H9 (cell line): ENCODE measurements at regions not wholly inside any gene's neighbourhood (a gene's known extent, or its start where the extent isn't known, plus 50 kb on each side); places are given as distances from the start of the nearest gene placed in this dataset.

Experiments
- DNase-seq: peaks from one replicate; pipeline ENCODE4 v3.0.0-alpha.2; 2017
- H2AFZ ChIP-seq: one replicate; pipeline ENCODE4 v1.6.1; 2013; ENCODE audit warnings: mild to moderate bottlenecking, low read length, control low read depth, moderate library complexity
- H2AK5ac ChIP-seq: 2 replicates; pipeline ENCODE4 v1.6.1; 2013; ENCODE audit warnings: low read length, control low read depth, mixed read lengths; ENCODE audit not compliant: insufficient read length
- H2BK120ac ChIP-seq: one replicate; pipeline ENCODE4 v1.6.1; 2013; ENCODE audit warnings: low read depth, mild to moderate bottlenecking, low read length, control low read depth, inconsistent platforms; ENCODE audit not compliant: poor library complexity, severe bottlenecking
- H2BK12ac ChIP-seq: 2 replicates; pipeline ENCODE4 v1.6.1; 2013; ENCODE audit warnings: low read length, control low read depth, mixed read lengths, low read depth; ENCODE audit not compliant: insufficient read length
- H2BK15ac ChIP-seq: 2 replicates; pipeline ENCODE4 v1.6.1; 2013; ENCODE audit warnings: low read depth, low read length, control low read depth
- H2BK20ac ChIP-seq: one replicate; pipeline ENCODE4 v1.6.1; 2013; ENCODE audit warnings: low read depth, mild to moderate bottlenecking, low read length, control low read depth, inconsistent platforms; ENCODE audit not compliant: poor library complexity, severe bottlenecking
- H2BK5ac ChIP-seq: 2 replicates; pipeline ENCODE4 v1.6.1; 2013; ENCODE audit warnings: low read length, control low read depth, mixed read lengths; ENCODE audit not compliant: insufficient read length
- H3K14ac ChIP-seq: 2 replicates; pipeline ENCODE4 v1.6.1; 2013; ENCODE audit warnings: low read length, control low read depth; ENCODE audit not compliant: insufficient read depth
- H3K18ac ChIP-seq: 2 replicates; pipeline ENCODE4 v1.6.1; 2013; ENCODE audit warnings: low read depth, mild to moderate bottlenecking, mixed read lengths, low read length, control low read depth; ENCODE audit not compliant: insufficient read length
- H3K23ac ChIP-seq: 2 replicates; pipeline ENCODE4 v1.6.1; 2013; ENCODE audit warnings: low read length, control low read depth, mixed read lengths, low read depth; ENCODE audit not compliant: insufficient read length
- H3K23me2 ChIP-seq: 2 replicates; pipeline ENCODE4 v1.6.1; 2013; ENCODE audit warnings: low read depth, mild to moderate bottlenecking, mixed read lengths, low read length, control low read depth; ENCODE audit not compliant: insufficient read length, poor library complexity, severe bottlenecking
- H3K27ac ChIP-seq: 2 replicates; pipeline ENCODE4 v1.5.1; 2013; ENCODE audit warnings: low read length, control low read depth, mixed read lengths, low read depth; ENCODE audit not compliant: insufficient read length
- H3K27me3 ChIP-seq: 2 replicates; pipeline ENCODE4 v1.6.1; 2013; ENCODE audit warnings: low read length, control low read depth, inconsistent platforms; ENCODE audit not compliant: insufficient read depth
- H3K4ac ChIP-seq: 2 replicates; pipeline ENCODE4 v1.6.1; 2013; ENCODE audit warnings: low read depth, mild to moderate bottlenecking, control low read depth, inconsistent platforms, low read length, moderate library complexity
- H3K4me1 ChIP-seq: 2 replicates; pipeline ENCODE4 v1.6.1; 2013; ENCODE audit warnings: low read length, control low read depth, inconsistent platforms; ENCODE audit not compliant: insufficient read depth
- H3K4me2 ChIP-seq: 2 replicates; pipeline ENCODE4 v1.6.1; 2013; ENCODE audit warnings: low read length, control low read depth, mixed read lengths; ENCODE audit not compliant: insufficient read length, insufficient read depth
- H3K56ac ChIP-seq: 2 replicates; pipeline ENCODE4 v1.6.1; 2013; ENCODE audit warnings: low read depth, mild to moderate bottlenecking, mixed read lengths, low read length, control low read depth; ENCODE audit not compliant: insufficient read length
- H3K79me1 ChIP-seq: 2 replicates; pipeline ENCODE4 v1.6.1; 2013; ENCODE audit warnings: low read depth, mild to moderate bottlenecking, moderate library complexity, low read length, control low read depth, inconsistent platforms; ENCODE audit not compliant: insufficient read depth, poor library complexity, severe bottlenecking
- H3K79me2 ChIP-seq: 2 replicates; pipeline ENCODE4 v1.6.1; 2013; ENCODE audit warnings: low read length, control low read depth, inconsistent platforms; ENCODE audit not compliant: insufficient read depth
- H3K9ac ChIP-seq: 2 replicates; pipeline ENCODE4 v1.6.1; 2013; ENCODE audit warnings: low read length, control low read depth, mixed read lengths; ENCODE audit not compliant: insufficient read length; ENCODE audit errors: extremely low read depth
- H3K9me3 ChIP-seq: one replicate; pipeline ENCODE4 v1.6.1; 2013; ENCODE audit warnings: low read depth, low read length, inconsistent platforms; ENCODE audit not compliant: control insufficient read depth
- H3T11ph ChIP-seq: one replicate; pipeline ENCODE4 v1.6.1; 2013; ENCODE audit warnings: mild to moderate bottlenecking, low read length, control low read depth, inconsistent platforms
- H4K20me1 ChIP-seq: one replicate; pipeline ENCODE4 v1.6.1; 2013; ENCODE audit not compliant: control insufficient read depth, insufficient read length, insufficient read depth
- H4K5ac ChIP-seq: 2 replicates; pipeline ENCODE4 v1.6.1; 2013; ENCODE audit warnings: low read depth, mild to moderate bottlenecking, mixed read lengths, low read length, control low read depth; ENCODE audit not compliant: insufficient read length
- H4K8ac ChIP-seq: replicated peaks from 2 replicates; pipeline ENCODE4 v1.6.1; 2013; ENCODE audit warnings: low read length, control low read depth, mixed read lengths, low read depth; ENCODE audit not compliant: insufficient read length
- H4K91ac ChIP-seq: 2 replicates; pipeline ENCODE4 v1.6.1; 2013; ENCODE audit warnings: low read depth, mild to moderate bottlenecking, moderate library complexity, mixed read lengths, low read length, control low read depth; ENCODE audit not compliant: insufficient read length
- H3K27ac Mint-ChIP-seq, 3 experiments: 2 replicates in 2 of 3; 3 replicates in 1 of 3; pipeline ENCODE4 v1.8.0; 2020 to 2021; ENCODE audit warnings: mixed read lengths in 3 of 3, mild to moderate bottlenecking in 1 of 3, moderate library complexity in 1 of 3
- H3K27me3 Mint-ChIP-seq: 2 replicates; pipeline ENCODE4 v1.8.0; 2021; ENCODE audit warnings: low read depth, mild to moderate bottlenecking, moderate library complexity, mixed read lengths
- H3K36me3 Mint-ChIP-seq, 3 experiments: 2 replicates in 2 of 3; 3 replicates in 1 of 3; pipeline ENCODE4 v1.8.0; 2020 to 2021; ENCODE audit warnings: low read depth in 3 of 3, mixed read lengths in 3 of 3; ENCODE audit not compliant: insufficient read depth in 1 of 3
- H3K4me1 Mint-ChIP-seq, 2 experiments: 2 replicates each; pipeline ENCODE4 v1.8.0; 2020; ENCODE audit warnings: mixed read lengths in 2 of 2
- H3K4me3 Mint-ChIP-seq, 2 experiments: 2 replicates in 1 of 2; 3 replicates in 1 of 2; pipeline ENCODE4 v1.8.0; 2020 to 2021; ENCODE audit warnings: mild to moderate bottlenecking in 2 of 2, mixed read lengths in 2 of 2, moderate library complexity in 1 of 2
- H3K9me3 Mint-ChIP-seq, 2 experiments: 2 replicates in 1 of 2; 3 replicates in 1 of 2; pipeline ENCODE4 v1.8.0; 2020; ENCODE audit warnings: mild to moderate bottlenecking in 2 of 2, mixed read lengths in 2 of 2, moderate library complexity in 1 of 2
- WGBS: extraction: QIAGEN DNeasy Blood & Tissue Kit; methylation state at CpG from one replicate; pipeline ENCODE4 v1.1.7; 2013; ENCODE audit warnings: missing lambda C conversion rate, low lambda C conversion rate, mixed read lengths; ENCODE audit not compliant: insufficient read length; ENCODE audit errors: extremely low coverage; 5-methylcytosine and 5-hydroxymethylcytosine counted together
- TF ChIP-seq, protein P1 (sequence below): fragments of 200-600 bp; sonication (generic); conservative IDR thresholded peaks from 3 replicates; pipeline ENCODE4 v1.8.0; 2021; ENCODE audit warnings: antibody characterized with exemption, mild to moderate bottlenecking

DNA sequence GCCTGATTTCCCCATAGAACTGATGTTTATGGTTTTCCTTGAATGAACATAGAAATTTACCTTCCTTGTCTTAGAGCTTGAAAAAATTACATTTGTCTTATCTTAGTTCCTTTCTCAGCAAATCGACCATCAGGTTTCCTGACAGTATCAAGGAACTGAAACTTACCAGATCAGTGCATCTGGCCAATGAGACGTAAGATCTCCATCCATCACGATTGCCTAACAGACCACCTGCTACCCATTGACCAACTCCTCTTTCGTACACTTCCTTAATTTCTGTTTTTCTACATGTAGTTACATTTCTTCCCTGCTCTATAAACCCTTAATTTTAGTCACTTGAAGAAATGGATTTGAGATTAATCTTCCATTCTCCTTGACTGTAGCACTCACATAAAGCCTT, 57.4 kb upstream of the TMPRSS15 start:
- no peak overlapping the region for H2BK12ac ChIP-seq
- H3K23ac ChIP-seq: no peak overlapping the region
- H3K14ac ChIP-seq: no peak overlapping the region
- TF ChIP-seq, protein P1, sequence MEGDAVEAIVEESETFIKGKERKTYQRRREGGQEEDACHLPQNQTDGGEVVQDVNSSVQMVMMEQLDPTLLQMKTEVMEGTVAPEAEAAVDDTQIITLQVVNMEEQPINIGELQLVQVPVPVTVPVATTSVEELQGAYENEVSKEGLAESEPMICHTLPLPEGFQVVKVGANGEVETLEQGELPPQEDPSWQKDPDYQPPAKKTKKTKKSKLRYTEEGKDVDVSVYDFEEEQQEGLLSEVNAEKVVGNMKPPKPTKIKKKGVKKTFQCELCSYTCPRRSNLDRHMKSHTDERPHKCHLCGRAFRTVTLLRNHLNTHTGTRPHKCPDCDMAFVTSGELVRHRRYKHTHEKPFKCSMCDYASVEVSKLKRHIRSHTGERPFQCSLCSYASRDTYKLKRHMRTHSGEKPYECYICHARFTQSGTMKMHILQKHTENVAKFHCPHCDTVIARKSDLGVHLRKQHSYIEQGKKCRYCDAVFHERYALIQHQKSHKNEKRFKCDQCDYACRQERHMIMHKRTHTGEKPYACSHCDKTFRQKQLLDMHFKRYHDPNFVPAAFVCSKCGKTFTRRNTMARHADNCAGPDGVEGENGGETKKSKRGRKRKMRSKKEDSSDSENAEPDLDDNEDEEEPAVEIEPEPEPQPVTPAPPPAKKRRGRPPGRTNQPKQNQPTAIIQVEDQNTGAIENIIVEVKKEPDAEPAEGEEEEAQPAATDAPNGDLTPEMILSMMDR: no peak
- H4K5ac ChIP-seq: no peak overlapping the region
- Mint-ChIP-seq H3K9me3 (peaks cover 3 to 5% of the 10 kb centered on the region in 2 experiments; a peak in 2 of 5 replicates), H3K4me3 (no peak overlapping the region), H3K4me1 (peaks cover 40 to 48% of the 10 kb centered on the region in 2 experiments), H3K36me3 (peaks cover 0 to 4% (median 0%) of the 10 kb centered on the region in 3 experiments; a peak in 3 of 7 replicates), H3K27me3 (no peaks in the 10 kb centered on the region), H3K27ac (peak overlapping the region in 1 of 3 experiments; percentile 15; a peak in 1 of 7 replicates)
- H3K18ac ChIP-seq: no peak overlapping the region
- H2BK5ac ChIP-seq: no peak overlapping the region
- H4K20me1 ChIP-seq: no peaks in the 10 kb centered on the region
- H3K9me3 ChIP-seq: no peaks in the 10 kb centered on the region
- no peak for DNase-seq
- H3T11ph ChIP-seq: no peak overlapping the region
- no peak overlapping the region for H2BK15ac ChIP-seq
- H3K27ac ChIP-seq: no peak overlapping the region
- H3K4me2 ChIP-seq: no peak overlapping the region
- H3K23me2 ChIP-seq: no peaks in the 10 kb centered on the region
- WGBS: no CpG with 5 or more reads among the region's 4 CpGs
- H3K9ac ChIP-seq: no peak overlapping the region
- H4K91ac ChIP-seq: no peak overlapping the region
- H3K79me2 ChIP-seq: no peaks in the 10 kb centered on the region
- no peak overlapping the region for H3K4ac ChIP-seq
- H3K79me1 ChIP-seq: no peaks in the 10 kb centered on the region
- H3K4me1 ChIP-seq: no peaks in the 10 kb centered on the region
- H4K8ac ChIP-seq: no peak overlapping the region
- no peak overlapping the region for H2AK5ac ChIP-seq
- H3K27me3 ChIP-seq: no peaks in the 10 kb centered on the region
- no peak overlapping the region for H3K56ac ChIP-seq
- H2AFZ ChIP-seq: no peak overlapping the region
- H2BK20ac ChIP-seq: no peak overlapping the region
- no peak overlapping the region for H2BK120ac ChIP-seq
